ENCODE measurements at regions not wholly inside any gene's neighbourhood (a gene's known extent, or its start where the extent isn't known, plus 50 kb on each side); places are given as distances from the start of the nearest gene placed in this dataset.
"Not testable (repeated sequence)": the region's sequence is repeated elsewhere in the genome, so short reads cannot be mapped to it uniquely, and the experiment has no call there.

DNA sequence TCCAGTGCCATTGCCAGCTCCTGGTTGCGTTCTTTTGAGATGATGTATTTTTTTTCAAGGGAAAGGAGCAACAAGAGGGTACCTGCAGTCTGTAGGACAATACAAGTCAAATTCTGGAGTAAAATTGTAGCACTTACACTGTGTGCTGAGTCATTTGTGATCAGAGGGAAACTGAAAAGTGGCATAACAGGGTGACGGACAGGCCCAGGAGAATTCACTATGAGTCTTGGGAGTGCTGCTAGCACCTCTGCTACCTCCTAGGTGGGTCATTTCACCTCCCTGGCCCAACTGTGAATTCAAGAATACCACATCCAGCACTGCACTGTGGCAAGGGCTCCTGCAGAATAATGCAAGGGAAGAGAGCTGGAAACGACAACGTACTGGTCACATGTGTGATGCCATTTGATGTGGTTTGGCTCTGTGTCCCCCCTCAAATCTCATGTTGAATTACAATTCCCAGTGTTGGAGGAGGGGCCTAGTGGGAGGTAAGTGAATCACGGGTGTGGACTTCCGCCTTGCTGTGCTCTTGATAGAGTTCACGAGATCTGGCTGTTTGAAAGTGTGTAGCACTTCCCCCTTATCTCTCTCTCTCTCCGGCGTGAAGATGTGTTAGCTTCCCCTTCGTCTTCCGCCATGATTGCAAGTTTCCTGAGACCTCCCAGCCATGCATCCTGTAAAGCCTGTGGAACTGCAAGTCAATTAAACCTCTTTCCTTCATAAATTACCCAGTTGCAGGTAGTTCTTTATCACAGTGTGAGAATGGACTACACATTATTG is 261.0 kb downstream of the BCL2L11 start:
- not testable (repeated sequence) for H3K36me3 ChIP-seq (ENCODE audit: control insufficient read depth, insufficient read depth, low read length); H3K4me2 ChIP-seq (ENCODE audit: low read length); H4K8ac ChIP-seq (ENCODE audit: low read depth, low read length); H4K5ac ChIP-seq (ENCODE audit: low read length); H3K4ac ChIP-seq (ENCODE audit: low read depth, low read length); H3K27me3 ChIP-seq (ENCODE audit: insufficient read depth, low read length, poor library complexity); H2BK120ac ChIP-seq (ENCODE audit: low read depth, low read length); H3K18ac ChIP-seq (ENCODE audit: low read length); H3K9ac ChIP-seq (ENCODE audit: low read length); H3K79me1 ChIP-seq (ENCODE audit: low read length); H3K56ac ChIP-seq (ENCODE audit: low read length); H2AK5ac ChIP-seq (ENCODE audit: low read length); H2BK15ac ChIP-seq (replicated peaks; ENCODE audit: low read depth); H3K79me2 ChIP-seq (ENCODE audit: control insufficient read depth, insufficient read depth, low read length); H2BK5ac ChIP-seq (ENCODE audit: low read length); H3K23ac ChIP-seq (ENCODE audit: low read length); H3K27ac ChIP-seq (ENCODE audit: low read depth, low read length); H3K4me1 ChIP-seq (ENCODE audit: control insufficient read depth, low read depth, low read length); H3K4me3 ChIP-seq (ENCODE audit: low read length)
- peak; percentile 1 for DNase-seq
- WGBS (ENCODE audit: extremely low coverage, insufficient coverage, low lambda C conversion rate) = no CpG with 5 or more reads among the region's 11 CpGs

DNA sequence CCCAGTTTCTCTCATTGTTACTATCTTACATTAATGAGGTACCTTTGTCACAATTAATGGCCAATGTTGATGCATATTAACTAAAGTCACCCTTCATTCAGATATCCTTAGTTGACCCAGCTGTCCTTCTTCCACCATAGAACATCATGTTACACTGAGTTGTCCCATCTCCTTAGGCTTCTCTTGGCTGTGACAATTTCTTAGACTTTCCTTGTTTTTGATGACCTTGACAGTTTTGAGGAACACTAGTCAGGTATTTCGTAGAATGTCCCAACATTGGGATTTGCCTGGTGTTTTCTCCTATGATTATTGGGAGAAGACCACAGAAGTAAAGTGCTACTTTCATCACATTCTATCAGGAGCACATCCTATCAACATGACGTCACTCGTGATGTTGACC is 261.8 kb downstream of the BCL2L11 start:
- not testable (repeated sequence) for H4K8ac ChIP-seq (ENCODE audit: low read depth, low read length); H3K4me3 ChIP-seq (ENCODE audit: low read length); DNase-seq; H3K23ac ChIP-seq (ENCODE audit: low read length); H3K79me1 ChIP-seq (ENCODE audit: low read length); H3K79me2 ChIP-seq (ENCODE audit: control insufficient read depth, insufficient read depth, low read length); H3K4me2 ChIP-seq (ENCODE audit: low read length); H3K56ac ChIP-seq (ENCODE audit: low read length); H3K4me1 ChIP-seq (ENCODE audit: control insufficient read depth, low read depth, low read length); H4K5ac ChIP-seq (ENCODE audit: low read length); H3K27me3 ChIP-seq (ENCODE audit: insufficient read depth, low read length, poor library complexity); H2BK5ac ChIP-seq (ENCODE audit: low read length); H2AK5ac ChIP-seq (ENCODE audit: low read length); H3K4ac ChIP-seq (ENCODE audit: low read depth, low read length); H3K18ac ChIP-seq (ENCODE audit: low read length); H3K36me3 ChIP-seq (ENCODE audit: control insufficient read depth, insufficient read depth, low read length); H2BK15ac ChIP-seq (replicated peaks; ENCODE audit: low read depth); H3K27ac ChIP-seq (ENCODE audit: low read depth, low read length); H3K9ac ChIP-seq (ENCODE audit: low read length); H2BK120ac ChIP-seq (ENCODE audit: low read depth, low read length)
- WGBS (ENCODE audit: extremely low coverage, insufficient coverage, low lambda C conversion rate) = no CpG with 5 or more reads among the region's 3 CpGs

DNA sequence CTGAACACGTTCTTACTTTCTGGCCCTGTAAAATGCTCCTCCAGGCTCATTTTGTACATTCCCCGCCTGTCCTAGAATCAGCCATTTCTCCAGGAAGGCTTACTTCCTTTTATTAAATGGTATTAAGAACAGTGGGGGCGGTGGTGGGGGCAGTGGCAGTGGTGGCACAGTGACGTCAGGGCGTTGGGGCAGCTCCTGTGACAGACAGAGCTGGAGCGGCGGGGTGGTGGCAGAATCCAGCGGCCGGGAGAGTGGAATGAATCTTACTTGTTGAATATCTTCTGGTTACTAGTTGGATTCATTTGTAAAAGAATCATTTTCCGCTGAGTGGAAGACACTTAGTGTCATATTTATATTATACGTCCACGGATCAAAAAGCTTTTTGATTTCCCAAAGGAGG is 262.6 kb downstream of the BCL2L11 start:
- no CpG with 5 or more reads among the region's 12 CpGs for WGBS (ENCODE audit: extremely low coverage, insufficient coverage, low lambda C conversion rate)
- H3K27ac ChIP-seq (ENCODE audit: low read depth, low read length); DNase-seq; H3K4me1 ChIP-seq (ENCODE audit: control insufficient read depth, low read depth, low read length); H3K36me3 ChIP-seq (ENCODE audit: control insufficient read depth, insufficient read depth, low read length); H3K4ac ChIP-seq (ENCODE audit: low read depth, low read length); H4K5ac ChIP-seq (ENCODE audit: low read length); H3K4me2 ChIP-seq (ENCODE audit: low read length); H2BK120ac ChIP-seq (ENCODE audit: low read depth, low read length); H3K23ac ChIP-seq (ENCODE audit: low read length); H2BK15ac ChIP-seq (replicated peaks; ENCODE audit: low read depth); H2AK5ac ChIP-seq (ENCODE audit: low read length); H3K56ac ChIP-seq (ENCODE audit: low read length); H2BK5ac ChIP-seq (ENCODE audit: low read length); H3K27me3 ChIP-seq (ENCODE audit: insufficient read depth, low read length, poor library complexity); H3K79me2 ChIP-seq (ENCODE audit: control insufficient read depth, insufficient read depth, low read length); H3K9ac ChIP-seq (ENCODE audit: low read length); H3K18ac ChIP-seq (ENCODE audit: low read length); H3K79me1 ChIP-seq (ENCODE audit: low read length); H3K4me3 ChIP-seq (ENCODE audit: low read length); H4K8ac ChIP-seq (ENCODE audit: low read depth, low read length): not testable (repeated sequence)

DNA sequence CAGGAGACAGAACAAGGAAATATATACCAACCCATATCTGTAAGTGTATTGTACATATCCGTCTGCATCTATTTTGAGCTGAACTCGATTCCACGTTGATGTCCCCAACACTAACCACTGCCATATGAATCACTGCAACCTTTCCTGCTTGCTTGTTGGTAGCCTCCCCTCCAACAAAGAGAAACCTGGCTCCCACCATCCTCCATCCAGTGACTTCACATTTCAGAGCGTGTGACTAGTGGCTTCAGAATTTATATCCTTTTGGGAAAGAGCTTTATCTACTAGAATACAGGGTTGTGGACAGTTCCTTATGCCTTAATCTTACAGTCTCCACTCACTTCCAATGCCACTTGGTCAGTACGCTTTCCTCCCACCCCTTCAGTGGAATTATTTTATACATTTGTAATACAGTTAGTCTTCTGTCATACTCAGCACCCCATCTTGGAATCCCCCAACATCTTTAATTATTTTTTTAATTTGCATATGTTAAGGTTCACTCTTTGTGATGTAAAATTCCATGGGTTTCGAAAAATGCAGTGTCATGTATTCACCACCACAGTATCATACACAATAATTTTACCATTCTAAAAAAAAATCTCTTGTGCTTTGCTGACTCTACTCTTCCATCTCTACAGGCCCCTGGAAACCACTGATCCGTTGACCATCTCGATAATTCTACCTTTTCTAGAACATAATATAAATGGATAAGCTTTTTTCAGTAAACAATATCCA is 264.7 kb downstream of the BCL2L11 start:
- not testable (repeated sequence) for DNase-seq; H3K9ac ChIP-seq (ENCODE audit: low read length); H3K27me3 ChIP-seq (ENCODE audit: insufficient read depth, low read length, poor library complexity); H2AK5ac ChIP-seq (ENCODE audit: low read length); H2BK120ac ChIP-seq (ENCODE audit: low read depth, low read length); H4K5ac ChIP-seq (ENCODE audit: low read length); H3K23ac ChIP-seq (ENCODE audit: low read length); H3K79me2 ChIP-seq (ENCODE audit: control insufficient read depth, insufficient read depth, low read length); H3K18ac ChIP-seq (ENCODE audit: low read length); H4K8ac ChIP-seq (ENCODE audit: low read depth, low read length); H3K27ac ChIP-seq (ENCODE audit: low read depth, low read length); H3K36me3 ChIP-seq (ENCODE audit: control insufficient read depth, insufficient read depth, low read length); H3K4me1 ChIP-seq (ENCODE audit: control insufficient read depth, low read depth, low read length); H3K56ac ChIP-seq (ENCODE audit: low read length); H3K4ac ChIP-seq (ENCODE audit: low read depth, low read length); H3K4me2 ChIP-seq (ENCODE audit: low read length); H2BK5ac ChIP-seq (ENCODE audit: low read length); H3K4me3 ChIP-seq (ENCODE audit: low read length); H2BK15ac ChIP-seq (replicated peaks; ENCODE audit: low read depth); H3K79me1 ChIP-seq (ENCODE audit: low read length)
- WGBS (ENCODE audit: extremely low coverage, insufficient coverage, low lambda C conversion rate) = no CpG with 5 or more reads among the region's 8 CpGs

DNA sequence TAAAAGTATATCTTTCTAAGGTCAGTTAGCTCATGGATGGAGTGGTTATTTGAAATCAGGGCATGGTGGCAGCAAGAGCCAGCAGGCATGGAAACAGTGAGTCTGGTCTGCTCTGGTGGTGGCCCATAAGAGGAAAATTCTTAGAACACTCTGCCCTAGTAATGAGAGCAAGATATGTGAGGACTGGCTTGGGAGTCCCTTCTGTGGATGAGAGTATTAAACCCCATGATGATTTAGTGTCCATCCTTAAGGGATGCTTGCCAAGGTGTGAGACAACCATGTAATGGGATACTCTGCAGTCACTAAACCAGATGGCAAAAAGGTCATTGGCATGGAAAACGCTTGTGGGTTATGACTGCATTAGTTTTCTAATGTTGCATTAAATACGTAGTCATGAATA is 269.9 kb downstream of the BCL2L11 start:
- not testable (repeated sequence) for H2AK5ac ChIP-seq (ENCODE audit: low read length); H3K4me1 ChIP-seq (ENCODE audit: control insufficient read depth, low read depth, low read length); H3K23ac ChIP-seq (ENCODE audit: low read length); H3K27ac ChIP-seq (ENCODE audit: low read depth, low read length); H2BK120ac ChIP-seq (ENCODE audit: low read depth, low read length); H3K4ac ChIP-seq (ENCODE audit: low read depth, low read length); H3K18ac ChIP-seq (ENCODE audit: low read length); H3K4me2 ChIP-seq (ENCODE audit: low read length); H3K79me1 ChIP-seq (ENCODE audit: low read length); H4K8ac ChIP-seq (ENCODE audit: low read depth, low read length); H3K79me2 ChIP-seq (ENCODE audit: control insufficient read depth, insufficient read depth, low read length); H3K4me3 ChIP-seq (ENCODE audit: low read length); DNase-seq; H2BK15ac ChIP-seq (replicated peaks; ENCODE audit: low read depth); H3K56ac ChIP-seq (ENCODE audit: low read length); H3K27me3 ChIP-seq (ENCODE audit: insufficient read depth, low read length, poor library complexity); H3K36me3 ChIP-seq (ENCODE audit: control insufficient read depth, insufficient read depth, low read length); H4K5ac ChIP-seq (ENCODE audit: low read length); H3K9ac ChIP-seq (ENCODE audit: low read length); H2BK5ac ChIP-seq (ENCODE audit: low read length)
- whole genome bisulfite sequencing (ENCODE audit: extremely low coverage, insufficient coverage, low lambda C conversion rate) = no CpG with 5 or more reads among the region's 2 CpGs
